ENCODE measurements at regions not wholly inside any gene's neighbourhood (a gene's known extent, or its start where the extent isn't known, plus 50 kb on each side); places are given as distances from the start of the nearest gene placed in this dataset.
"Not testable (repeated sequence)": the region's sequence is repeated elsewhere in the genome, so short reads cannot be mapped to it uniquely, and the experiment has no call there.

DNA sequence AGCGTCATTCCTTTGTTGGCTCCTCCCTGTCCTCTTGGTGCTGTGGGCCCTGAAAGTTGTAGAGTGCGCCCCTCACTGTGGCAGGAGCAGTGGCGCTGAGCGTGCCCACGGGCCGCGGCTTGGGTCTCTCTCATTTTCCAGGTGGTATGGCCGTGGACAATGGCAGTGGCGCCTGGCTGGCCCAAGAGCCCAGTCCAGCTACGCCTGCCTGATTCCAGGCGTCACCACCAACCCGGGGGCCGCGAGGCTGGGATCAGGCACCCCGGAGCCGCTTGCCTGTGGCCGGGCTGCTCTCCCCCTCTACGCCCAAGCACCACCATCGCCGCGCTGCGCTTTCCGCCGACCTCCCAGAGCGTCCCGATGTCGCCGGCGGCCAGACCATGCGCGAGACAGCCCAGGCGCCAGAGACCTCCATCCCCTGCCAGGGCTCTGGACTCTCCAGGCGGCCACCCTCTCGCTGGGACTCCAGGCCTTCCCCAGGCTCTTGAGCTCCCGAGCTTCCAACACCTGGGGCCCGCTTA is 1610.1 kb downstream of the SPATA31A7 start:
- TF ChIP-seq, protein P1, sequence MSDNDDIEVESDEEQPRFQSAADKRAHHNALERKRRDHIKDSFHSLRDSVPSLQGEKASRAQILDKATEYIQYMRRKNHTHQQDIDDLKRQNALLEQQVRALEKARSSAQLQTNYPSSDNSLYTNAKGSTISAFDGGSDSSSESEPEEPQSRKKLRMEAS (IDR thresholded peaks at IDR 0.05) = not testable (repeated sequence)
- TF ChIP-seq, protein P2, sequence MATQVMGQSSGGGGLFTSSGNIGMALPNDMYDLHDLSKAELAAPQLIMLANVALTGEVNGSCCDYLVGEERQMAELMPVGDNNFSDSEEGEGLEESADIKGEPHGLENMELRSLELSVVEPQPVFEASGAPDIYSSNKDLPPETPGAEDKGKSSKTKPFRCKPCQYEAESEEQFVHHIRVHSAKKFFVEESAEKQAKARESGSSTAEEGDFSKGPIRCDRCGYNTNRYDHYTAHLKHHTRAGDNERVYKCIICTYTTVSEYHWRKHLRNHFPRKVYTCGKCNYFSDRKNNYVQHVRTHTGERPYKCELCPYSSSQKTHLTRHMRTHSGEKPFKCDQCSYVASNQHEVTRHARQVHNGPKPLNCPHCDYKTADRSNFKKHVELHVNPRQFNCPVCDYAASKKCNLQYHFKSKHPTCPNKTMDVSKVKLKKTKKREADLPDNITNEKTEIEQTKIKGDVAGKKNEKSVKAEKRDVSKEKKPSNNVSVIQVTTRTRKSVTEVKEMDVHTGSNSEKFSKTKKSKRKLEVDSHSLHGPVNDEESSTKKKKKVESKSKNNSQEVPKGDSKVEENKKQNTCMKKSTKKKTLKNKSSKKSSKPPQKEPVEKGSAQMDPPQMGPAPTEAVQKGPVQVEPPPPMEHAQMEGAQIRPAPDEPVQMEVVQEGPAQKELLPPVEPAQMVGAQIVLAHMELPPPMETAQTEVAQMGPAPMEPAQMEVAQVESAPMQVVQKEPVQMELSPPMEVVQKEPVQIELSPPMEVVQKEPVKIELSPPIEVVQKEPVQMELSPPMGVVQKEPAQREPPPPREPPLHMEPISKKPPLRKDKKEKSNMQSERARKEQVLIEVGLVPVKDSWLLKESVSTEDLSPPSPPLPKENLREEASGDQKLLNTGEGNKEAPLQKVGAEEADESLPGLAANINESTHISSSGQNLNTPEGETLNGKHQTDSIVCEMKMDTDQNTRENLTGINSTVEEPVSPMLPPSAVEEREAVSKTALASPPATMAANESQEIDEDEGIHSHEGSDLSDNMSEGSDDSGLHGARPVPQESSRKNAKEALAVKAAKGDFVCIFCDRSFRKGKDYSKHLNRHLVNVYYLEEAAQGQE (IDR thresholded peaks at IDR 0.05) = not testable (repeated sequence)
